ENCODE measurements at regions not wholly inside any gene's neighbourhood (a gene's known extent, or its start where the extent isn't known, plus 50 kb on each side); places are given as distances from the start of the nearest gene placed in this dataset.

GRCh38 chr4:156021298-156021697 is 67.6 kb upstream of the CTSO start:
- no peak for ATAC-seq
- WGBS: 89% methylated on average over 6 of the region's 6 CpGs
- Histone ChIP-seq H3K27ac (ENCODE audit: low read length) (no peak overlapping the region), H3K4me3 (ENCODE audit: low read length) (no peak overlapping the region), H3K4me1 (ENCODE audit: control insufficient read depth, insufficient read depth, low read length) (no peaks in the 10 kb centered on the region), H3K27me3 (ENCODE audit: control insufficient read depth, insufficient read depth) (no peaks in the 10 kb centered on the region), H3K9me3 (ENCODE audit: control insufficient read depth, low read length) (no peaks in the 10 kb centered on the region)
- DNase-seq: no peak
- intact Hi-C loops (cut with DNase I): no loop called here

GRCh38 chr4:156019246-156019645 is 65.6 kb upstream of the CTSO start:
- Histone ChIP-seq H3K9me3 (ENCODE audit: control insufficient read depth, low read length) (no peaks in the 10 kb centered on the region), H3K4me3 (ENCODE audit: low read length) (no peak overlapping the region), H3K27me3 (ENCODE audit: control insufficient read depth, insufficient read depth) (no peaks in the 10 kb centered on the region), H3K27ac (ENCODE audit: low read length) (no peak overlapping the region), H3K4me1 (ENCODE audit: control insufficient read depth, insufficient read depth, low read length) (no peaks in the 10 kb centered on the region)
- 33% methylated on average over 2 of the region's 2 CpGs for WGBS
- intact Hi-C loops (cut with DNase I): no loop called here
- DNase-seq: no peak
- no peak for ATAC-seq

- intact Hi-C loops (cut with DNase I): no loop called here
- Histone ChIP-seq H3K27me3 (ENCODE audit: control insufficient read depth, insufficient read depth) (no peaks in the 10 kb centered on the region), H3K27ac (ENCODE audit: low read length) (no peak overlapping the region), H3K4me1 (ENCODE audit: control insufficient read depth, insufficient read depth, low read length) (no peaks in the 10 kb centered on the region), H3K4me3 (ENCODE audit: low read length) (no peak overlapping the region), H3K9me3 (ENCODE audit: control insufficient read depth, low read length) (no peaks in the 10 kb centered on the region)
- WGBS: 52% methylated on average over 5 of the region's 5 CpGs
- ATAC-seq (no peak), DNase-seq (no peak)
Measured at GRCh38 chr4:156018383-156018782, 64.7 kb upstream of the CTSO start.

- 71% methylated on average over 1 of the region's 1 CpG for WGBS
- intact Hi-C loops (cut with DNase I): no loop called here
- ATAC-seq (no peak), DNase-seq (no peak)
- no peak overlapping the region for H3K4me3 ChIP-seq (ENCODE audit: low read length)
- no peaks in the 10 kb centered on the region for H3K9me3 ChIP-seq (ENCODE audit: control insufficient read depth, low read length)
- H3K4me1 ChIP-seq (ENCODE audit: control insufficient read depth, insufficient read depth, low read length): no peaks in the 10 kb centered on the region
- H3K27ac ChIP-seq (ENCODE audit: low read length): no peak overlapping the region
- no peaks in the 10 kb centered on the region for H3K27me3 ChIP-seq (ENCODE audit: control insufficient read depth, insufficient read depth)
Measured at GRCh38 chr4:156015781-156016180, 62.1 kb upstream of the CTSO start.

GRCh38 chr4:156006192-156006591 is 52.5 kb upstream of the CTSO start:
- 90% methylated on average over 16 of the region's 16 CpGs for WGBS
- DNase-seq: no peak
- Histone ChIP-seq H3K27ac (ENCODE audit: low read length) (no peak overlapping the region), H3K9me3 (ENCODE audit: control insufficient read depth, low read length) (no peaks in the 10 kb centered on the region), H3K4me3 (ENCODE audit: low read length) (no peak overlapping the region), H3K27me3 (ENCODE audit: control insufficient read depth, insufficient read depth) (no peaks in the 10 kb centered on the region), H3K4me1 (ENCODE audit: control insufficient read depth, insufficient read depth, low read length) (no peaks in the 10 kb centered on the region)
- intact Hi-C loops (cut with DNase I): no loop called here
- no peak for ATAC-seq

Measured in right cardiac atrium (tissue), 5 donors.